ENCODE measurements at regions not wholly inside any gene's neighbourhood (a gene's known extent, or its start where the extent isn't known, plus 50 kb on each side); places are given as distances from the start of the nearest gene placed in this dataset.

GRCh38 chr2:120441744-120442471 is 96.0 kb downstream of the INHBB start:
- peak; percentile 43 for DNase-seq

- no peak for DNase-seq
These were observed 96.6 kb downstream of the INHBB start for GRCh38 chr2:120442541-120442922.

- no peak for DNase-seq
These were observed 97.1 kb downstream of the INHBB start for GRCh38 chr2:120442923-120443571.

GRCh38 chr2:120443946-120444345 is 98.0 kb downstream of the INHBB start:
- DNase-seq: no peak

- DNase-seq: no peak
These were observed 98.8 kb downstream of the INHBB start for GRCh38 chr2:120444691-120445240.

- no peak for DNase-seq
These were observed 99.7 kb downstream of the INHBB start for GRCh38 chr2:120445449-120446143.

GRCh38 chr2:120446236-120447126 is 100.5 kb downstream of the INHBB start:
- DNase-seq: no peak

- DNase-seq: no peak
These were observed 101.3 kb downstream of the INHBB start for GRCh38 chr2:120447127-120447785.

GRCh38 chr2:120448436-120448835 is 102.5 kb downstream of the INHBB start:
- no peak for DNase-seq

GRCh38 chr2:120448961-120449810 is 103.2 kb downstream of the INHBB start:
- no peak for DNase-seq

GRCh38 chr2:120450196-120450820 is 104.4 kb downstream of the INHBB start:
- no peak for DNase-seq

GRCh38 chr2:120451334-120451733 is 105.4 kb downstream of the INHBB start:
- DNase-seq: no peak

GRCh38 chr2:120452131-120452530 is 106.2 kb downstream of the INHBB start:
- DNase-seq: no peak

- DNase-seq: no peak
These were observed 107.2 kb downstream of the INHBB start for GRCh38 chr2:120452945-120453634.

GRCh38 chr2:120453635-120453998 is 107.7 kb downstream of the INHBB start:
- DNase-seq: no peak

GRCh38 chr2:120454654-120455385 is 108.9 kb downstream of the INHBB start:
- DNase-seq: no peak

GRCh38 chr2:120455390-120455789 is 109.5 kb downstream of the INHBB start:
- no peak for DNase-seq

GRCh38 chr2:120456867-120457266 is 110.9 kb downstream of the INHBB start:
- no peak for DNase-seq

GRCh38 chr2:120460511-120460910 is 114.6 kb downstream of the INHBB start:
- no peak for DNase-seq

All from NCI-H1048 (cell line).